ENCODE measurements at regions not wholly inside any gene's neighbourhood (a gene's known extent, or its start where the extent isn't known, plus 50 kb on each side); places are given as distances from the start of the nearest gene placed in this dataset.

DNA sequence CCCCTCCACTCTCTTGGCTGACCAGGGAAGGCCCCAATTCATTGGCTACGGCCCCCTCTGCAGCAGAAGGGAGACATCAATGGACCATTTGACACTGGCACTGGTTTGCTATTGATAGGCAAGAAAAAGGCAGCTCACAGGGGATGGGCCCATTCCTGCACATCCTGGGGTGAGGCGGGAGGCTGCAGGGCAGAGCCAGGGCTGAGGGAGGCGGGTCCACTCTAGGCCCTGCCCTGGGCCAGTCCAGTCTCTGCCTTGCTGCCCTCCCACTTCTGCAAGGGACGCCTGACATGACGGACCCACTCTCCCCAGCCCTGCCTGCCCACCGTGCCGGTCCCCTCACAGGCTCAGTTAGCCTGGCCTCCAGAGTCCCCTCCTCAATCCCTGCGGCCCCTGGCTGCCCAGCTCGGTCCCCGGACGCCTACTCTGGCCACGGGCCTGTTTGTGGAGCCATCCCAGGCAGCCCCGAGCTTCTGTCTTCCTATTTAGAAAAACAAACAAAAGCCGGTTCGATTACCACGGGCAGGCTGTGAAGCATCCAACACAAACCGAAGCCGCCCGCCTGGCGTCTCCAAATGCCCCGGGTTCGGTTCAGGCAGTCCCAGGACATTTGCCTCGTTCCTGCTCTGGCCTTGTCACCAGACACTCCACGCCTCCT lies 160.7 kb downstream of the IRX5 start:
- DNase-seq (ENCODE audit: extremely low spot score) = no peak
- TF ChIP-seq, protein P1, sequence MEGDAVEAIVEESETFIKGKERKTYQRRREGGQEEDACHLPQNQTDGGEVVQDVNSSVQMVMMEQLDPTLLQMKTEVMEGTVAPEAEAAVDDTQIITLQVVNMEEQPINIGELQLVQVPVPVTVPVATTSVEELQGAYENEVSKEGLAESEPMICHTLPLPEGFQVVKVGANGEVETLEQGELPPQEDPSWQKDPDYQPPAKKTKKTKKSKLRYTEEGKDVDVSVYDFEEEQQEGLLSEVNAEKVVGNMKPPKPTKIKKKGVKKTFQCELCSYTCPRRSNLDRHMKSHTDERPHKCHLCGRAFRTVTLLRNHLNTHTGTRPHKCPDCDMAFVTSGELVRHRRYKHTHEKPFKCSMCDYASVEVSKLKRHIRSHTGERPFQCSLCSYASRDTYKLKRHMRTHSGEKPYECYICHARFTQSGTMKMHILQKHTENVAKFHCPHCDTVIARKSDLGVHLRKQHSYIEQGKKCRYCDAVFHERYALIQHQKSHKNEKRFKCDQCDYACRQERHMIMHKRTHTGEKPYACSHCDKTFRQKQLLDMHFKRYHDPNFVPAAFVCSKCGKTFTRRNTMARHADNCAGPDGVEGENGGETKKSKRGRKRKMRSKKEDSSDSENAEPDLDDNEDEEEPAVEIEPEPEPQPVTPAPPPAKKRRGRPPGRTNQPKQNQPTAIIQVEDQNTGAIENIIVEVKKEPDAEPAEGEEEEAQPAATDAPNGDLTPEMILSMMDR (IDR thresholded peaks at IDR 0.05; ENCODE audit: control extremely low read depth, extremely low read depth, low read depth, missing control alignments) = no peak
- CTCF ChIA-PET = no interaction called here
- POLR2A ChIA-PET = no interaction called here

DNA sequence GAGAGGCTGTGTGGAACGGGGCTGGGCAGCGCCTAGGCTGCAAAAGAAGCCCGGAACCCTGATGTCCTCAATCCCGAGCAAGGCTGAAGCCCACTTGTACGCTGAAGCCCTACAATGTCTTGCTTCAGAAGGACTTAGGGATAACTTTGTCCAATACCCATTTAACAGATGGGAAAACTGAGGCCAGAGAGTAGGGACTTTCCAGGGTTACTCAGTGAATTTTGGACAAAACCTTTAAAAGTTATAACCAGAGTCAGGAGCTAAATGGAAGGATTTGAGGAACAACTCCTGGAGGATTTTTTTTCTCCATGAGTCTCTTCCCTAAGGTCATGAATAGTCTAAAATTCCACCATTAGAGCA lies 161.2 kb downstream of the IRX5 start:
- no peak for DNase-seq (ENCODE audit: extremely low spot score)
- CTCF ChIA-PET = no interaction called here
- TF ChIP-seq, protein P1 (IDR thresholded peaks at IDR 0.05; ENCODE audit: control extremely low read depth, extremely low read depth, low read depth, missing control alignments) = no peak
- POLR2A ChIA-PET = no interaction called here

DNA sequence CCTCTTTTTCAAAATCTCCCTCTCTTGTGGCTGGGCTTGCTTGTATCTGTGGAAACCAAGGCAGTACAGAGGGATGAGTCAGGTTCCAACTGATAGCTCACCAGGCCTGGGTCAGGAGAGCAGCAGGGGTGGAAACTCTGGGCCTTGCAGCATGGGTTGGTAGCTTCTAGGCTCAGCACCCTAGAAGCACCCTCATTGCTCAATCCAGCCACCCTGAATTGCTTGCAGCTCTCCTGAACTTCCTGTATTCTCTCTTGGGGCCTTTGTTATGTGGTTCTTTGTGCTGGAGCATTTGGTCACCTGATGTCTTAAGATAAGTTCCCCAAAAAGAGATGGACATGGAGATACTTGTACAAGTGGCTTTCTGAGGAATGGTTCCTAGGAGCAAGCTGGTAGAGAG lies 169.4 kb downstream of the IRX5 start:
- no peak for DNase-seq (ENCODE audit: extremely low spot score)
- TF ChIP-seq, protein P1 (IDR thresholded peaks at IDR 0.05; ENCODE audit: control extremely low read depth, extremely low read depth, low read depth, missing control alignments) = no peak
- CTCF ChIA-PET = no interaction called here
- POLR2A ChIA-PET = no interaction called here

DNA sequence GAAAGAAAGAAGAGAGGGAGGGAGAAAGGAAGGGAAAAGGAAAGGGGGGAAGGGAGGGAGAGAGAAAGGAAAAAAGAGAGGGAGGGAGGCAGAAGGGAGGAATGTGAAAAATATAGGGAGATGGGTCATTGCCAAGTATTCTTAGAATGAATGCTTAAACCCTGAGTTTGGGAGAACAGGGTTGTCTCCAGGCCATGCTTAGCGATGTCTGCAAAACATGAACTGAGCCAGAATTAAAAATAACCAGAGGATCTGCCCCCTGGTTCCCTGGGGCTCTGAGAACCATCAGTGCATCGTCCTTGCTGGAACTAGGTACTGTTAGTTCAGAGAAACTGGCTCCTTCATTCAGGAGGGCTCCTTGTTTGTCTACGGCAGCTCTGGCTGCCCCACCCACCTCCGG lies 170.4 kb downstream of the IRX5 start:
- TF ChIP-seq, protein P1 (IDR thresholded peaks at IDR 0.05; ENCODE audit: control extremely low read depth, extremely low read depth, low read depth, missing control alignments) = no peak
- no peak for DNase-seq (ENCODE audit: extremely low spot score)
- CTCF ChIA-PET = interaction anchor here (1.5 kb wide), 1 partner anchor 10 kb away, joined by 4 read pairs; no protein-coding TSS in a partner anchor
- POLR2A ChIA-PET = no interaction called here

DNA sequence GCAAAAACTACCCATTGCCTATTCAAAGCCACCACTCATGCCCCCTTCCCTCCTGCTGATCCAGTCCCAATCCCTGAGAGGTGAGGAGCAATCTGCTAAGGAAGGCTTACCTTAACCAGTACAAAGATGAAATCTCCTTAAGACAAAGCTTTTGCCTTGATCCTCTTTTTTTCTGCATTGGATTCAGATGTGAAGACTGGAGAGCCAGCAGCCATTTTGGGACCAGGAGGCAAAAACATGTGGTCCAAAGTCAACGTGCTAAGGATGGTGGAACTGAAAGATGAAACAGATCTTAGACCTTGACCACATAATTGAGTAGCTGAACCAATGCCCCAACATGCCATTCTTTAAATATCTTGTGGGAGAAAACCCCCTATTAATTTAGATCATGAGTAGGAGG lies 171.4 kb downstream of the IRX5 start:
- CTCF ChIA-PET = interaction anchor here (1.5 kb wide), 1 partner anchor 9 kb away, joined by 4 read pairs; no protein-coding TSS in a partner anchor
- TF ChIP-seq, protein P1 (IDR thresholded peaks at IDR 0.05; ENCODE audit: control extremely low read depth, extremely low read depth, low read depth, missing control alignments) = no peak
- no peak for DNase-seq (ENCODE audit: extremely low spot score)
- POLR2A ChIA-PET = no interaction called here

DNA sequence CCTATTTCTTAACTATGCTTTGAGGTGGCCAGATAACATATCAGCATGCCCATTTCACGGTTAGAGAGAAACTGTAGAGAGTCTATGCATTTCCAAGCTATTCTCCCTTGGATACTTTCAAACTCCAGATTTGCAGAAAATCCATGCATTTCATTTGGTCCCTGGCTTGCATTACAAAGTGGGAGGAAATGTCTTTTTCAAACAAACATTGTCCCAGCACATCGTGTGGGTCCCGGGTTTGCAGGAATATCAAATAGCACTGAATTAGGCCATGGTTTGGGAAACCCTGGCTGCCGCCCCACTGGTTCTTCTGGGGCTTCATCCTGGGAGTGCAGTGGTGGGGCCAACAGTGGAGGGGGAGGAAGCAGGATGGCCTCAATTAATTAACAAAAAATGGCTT lies 171.9 kb downstream of the IRX5 start:
- TF ChIP-seq, protein P1 (IDR thresholded peaks at IDR 0.05; ENCODE audit: control extremely low read depth, extremely low read depth, low read depth, missing control alignments) = no peak
- ChIA-PET POLR2A (no interaction called here), CTCF (interaction anchor here (1.5 kb wide), 1 partner anchor 8 kb away, joined by 4 read pairs; no protein-coding TSS in a partner anchor)
- no peak for DNase-seq (ENCODE audit: extremely low spot score)
